Suprapubic skin (tissue), 4 donors: ENCODE measurements at regions not wholly inside any gene's neighbourhood (a gene's known extent, or its start where the extent isn't known, plus 50 kb on each side); places are given as distances from the start of the nearest gene placed in this dataset.

Experiments
- DNase-seq, 2 donors: peaks; one replicate each; pipeline ENCODE4 v3.0.0-alpha.2; 2019; ENCODE audit warnings: low spot score in 2 of 2
- H3K27ac ChIP-seq: fragments of 200-600 bp; sonication (generic); one replicate; pipeline ENCODE4 v1.5.1; 2019
- H3K27me3 ChIP-seq: fragments of 200-600 bp; sonication (generic); one replicate; pipeline ENCODE4 v1.5.1; 2019
- H3K36me3 ChIP-seq: fragments of 200-600 bp; sonication (generic); one replicate; pipeline ENCODE4 v1.5.1; 2019
- H3K4me1 ChIP-seq: fragments of 200-600 bp; sonication (generic); one replicate; pipeline ENCODE4 v1.5.1; 2019
- H3K4me3 ChIP-seq: fragments of 200-600 bp; sonication (generic); one replicate; pipeline ENCODE4 v1.5.1; 2019; ENCODE audit warnings: mild to moderate bottlenecking
- H3K9me3 ChIP-seq: fragments of 200-600 bp; sonication (generic); one replicate; pipeline ENCODE4 v1.5.1; 2019
- EP300 ChIP-seq: sonication (generic); formaldehyde crosslinking; IDR thresholded peaks from one replicate; pipeline ENCODE4 v1.6.1; 2017; ENCODE audit warnings: antibody characterized with exemption
- POLR2A ChIP-seq, 2 donors: fragments of 450-650 bp; IDR thresholded peaks; one replicate each; pipeline ENCODE4 v1.6.1; 2017; ENCODE audit warnings: antibody characterized with exemption in 2 of 2, mild to moderate bottlenecking in 2 of 2, moderate library complexity in 2 of 2
- POLR2AphosphoS5 ChIP-seq, 3 donors: sonication (generic); formaldehyde crosslinking; IDR thresholded peaks; one replicate each; pipeline ENCODE4 v1.6.1; 2017; ENCODE audit warnings: antibody characterized with exemption in 3 of 3
- WGBS: methylation state at CpG from one replicate; pipeline ENCODE4 v1.1.5; 2018; 5-methylcytosine and 5-hydroxymethylcytosine counted together
- TF ChIP-seq, protein P1 (sequence below), 2 donors: fragments of 200-600 bp in 1 of 2; fragments of 450-650 bp in 1 of 2; sonication (generic) in 1 of 2; IDR thresholded peaks; one replicate each; pipeline ENCODE4 v1.5.1; 2016 to 2019; ENCODE audit warnings: antibody characterized with exemption in 2 of 2, mild to moderate bottlenecking in 1 of 2, moderate library complexity in 1 of 2

DNA sequence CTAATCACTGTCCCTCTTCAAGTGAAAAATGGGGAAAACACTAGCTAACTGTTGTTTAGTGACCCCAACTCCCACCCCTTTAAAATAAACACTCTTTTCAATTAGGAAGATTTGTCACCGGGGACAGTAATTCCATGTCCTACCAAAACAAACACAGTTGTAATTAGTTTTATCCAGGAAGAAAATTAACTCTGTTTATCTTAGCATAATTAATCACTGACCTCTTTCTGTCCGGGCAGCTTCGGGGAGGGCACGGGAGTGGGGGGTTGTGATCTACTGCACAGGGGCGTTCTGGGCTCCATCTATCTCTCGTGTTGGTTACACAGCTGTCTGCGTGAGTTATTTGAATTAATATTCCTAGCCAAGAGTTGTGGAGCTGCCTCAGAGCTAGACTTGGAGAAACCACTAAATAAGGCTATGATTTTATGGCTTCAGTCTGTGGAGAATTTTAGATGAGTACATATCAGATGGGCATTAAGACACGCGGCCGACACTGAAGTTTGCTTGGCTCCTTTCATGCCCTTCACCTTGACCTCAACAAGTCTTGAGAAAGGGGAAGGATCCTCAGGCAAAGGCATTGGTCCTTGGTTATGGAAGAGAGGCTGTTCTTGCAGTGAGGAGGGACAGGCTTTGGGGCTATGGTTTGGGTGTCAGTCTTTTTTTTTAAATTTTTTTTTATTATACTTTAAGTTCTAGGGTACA is 102.0 kb upstream of the TRABD2B start:
- Histone ChIP-seq H3K27ac (no peak overlapping the region), H3K4me1 (peaks cover 1% of the 10 kb centered on the region), H3K9me3 (no peaks in the 10 kb centered on the region), H3K36me3 (no peaks in the 10 kb centered on the region), H3K27me3 (peaks cover 12% of the 10 kb centered on the region), H3K4me3 (no peak overlapping the region)
- DNase-seq = no peak
- 56% methylated on average over 10 of the region's 10 CpGs for WGBS
- TF ChIP-seq, protein P1, sequence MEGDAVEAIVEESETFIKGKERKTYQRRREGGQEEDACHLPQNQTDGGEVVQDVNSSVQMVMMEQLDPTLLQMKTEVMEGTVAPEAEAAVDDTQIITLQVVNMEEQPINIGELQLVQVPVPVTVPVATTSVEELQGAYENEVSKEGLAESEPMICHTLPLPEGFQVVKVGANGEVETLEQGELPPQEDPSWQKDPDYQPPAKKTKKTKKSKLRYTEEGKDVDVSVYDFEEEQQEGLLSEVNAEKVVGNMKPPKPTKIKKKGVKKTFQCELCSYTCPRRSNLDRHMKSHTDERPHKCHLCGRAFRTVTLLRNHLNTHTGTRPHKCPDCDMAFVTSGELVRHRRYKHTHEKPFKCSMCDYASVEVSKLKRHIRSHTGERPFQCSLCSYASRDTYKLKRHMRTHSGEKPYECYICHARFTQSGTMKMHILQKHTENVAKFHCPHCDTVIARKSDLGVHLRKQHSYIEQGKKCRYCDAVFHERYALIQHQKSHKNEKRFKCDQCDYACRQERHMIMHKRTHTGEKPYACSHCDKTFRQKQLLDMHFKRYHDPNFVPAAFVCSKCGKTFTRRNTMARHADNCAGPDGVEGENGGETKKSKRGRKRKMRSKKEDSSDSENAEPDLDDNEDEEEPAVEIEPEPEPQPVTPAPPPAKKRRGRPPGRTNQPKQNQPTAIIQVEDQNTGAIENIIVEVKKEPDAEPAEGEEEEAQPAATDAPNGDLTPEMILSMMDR (IDR thresholded peaks at IDR 0.05) = no peak
- TF ChIP-seq EP300 (no peak), POLR2A (IDR thresholded peaks at IDR 0.05) (no peak), POLR2AphosphoS5 (IDR thresholded peaks at IDR 0.05) (no peak)

DNA sequence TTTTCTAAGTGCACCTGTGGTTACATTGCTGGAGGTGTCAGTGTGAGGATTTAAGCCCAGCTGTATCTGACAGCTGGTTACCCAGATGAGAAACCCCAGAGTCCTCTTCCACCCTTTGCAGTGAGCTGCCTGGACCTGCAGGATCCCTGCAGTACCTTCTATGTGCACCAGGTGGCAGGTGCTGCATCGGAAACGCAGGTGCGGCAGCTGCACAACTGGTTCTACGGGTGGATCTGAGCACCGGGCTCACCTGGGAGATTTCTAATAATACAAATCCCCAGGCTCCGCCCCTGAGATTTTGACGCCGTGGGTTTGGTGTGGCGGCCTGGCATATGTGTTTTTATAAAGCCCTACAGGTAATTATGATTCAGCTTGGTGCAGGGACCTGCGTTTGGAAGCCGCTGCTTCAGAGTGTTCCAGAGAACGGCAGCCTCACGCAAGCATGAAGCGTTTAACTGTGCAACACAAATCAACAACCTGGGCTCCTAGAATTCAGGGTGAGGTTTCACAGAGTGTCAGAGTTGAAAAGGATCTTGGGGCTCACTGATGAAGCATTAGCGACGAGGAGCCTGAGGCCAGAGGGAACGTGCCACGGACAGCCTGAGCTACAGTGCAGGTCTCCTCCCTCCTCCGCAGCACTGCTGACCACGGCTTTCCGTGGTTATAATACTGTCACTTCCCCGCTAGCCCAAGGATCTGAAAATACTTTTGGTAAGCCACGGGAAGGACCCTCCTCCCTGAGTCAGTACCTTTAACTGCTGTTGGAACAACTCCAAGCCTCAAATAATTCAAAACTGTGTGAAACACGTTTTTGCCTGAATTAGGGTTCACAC is 96.7 kb upstream of the TRABD2B start:
- 31% methylated on average over 24 of the region's 24 CpGs for WGBS
- no peak overlapping the region for H3K4me3 ChIP-seq
- H3K27ac ChIP-seq = peak overlapping the region; percentile 51
- H3K9me3 ChIP-seq = no peaks in the 10 kb centered on the region
- peak; percentile 79 to 84 for DNase-seq
- no peaks in the 10 kb centered on the region for H3K36me3 ChIP-seq
- no peak for TF ChIP-seq EP300
- TF ChIP-seq, protein P1 (IDR thresholded peaks at IDR 0.05) = peak; percentile 55 to 88
- H3K4me1 ChIP-seq = peaks cover 4% of the 10 kb centered on the region
- peaks cover 36% of the 10 kb centered on the region for H3K27me3 ChIP-seq

DNA sequence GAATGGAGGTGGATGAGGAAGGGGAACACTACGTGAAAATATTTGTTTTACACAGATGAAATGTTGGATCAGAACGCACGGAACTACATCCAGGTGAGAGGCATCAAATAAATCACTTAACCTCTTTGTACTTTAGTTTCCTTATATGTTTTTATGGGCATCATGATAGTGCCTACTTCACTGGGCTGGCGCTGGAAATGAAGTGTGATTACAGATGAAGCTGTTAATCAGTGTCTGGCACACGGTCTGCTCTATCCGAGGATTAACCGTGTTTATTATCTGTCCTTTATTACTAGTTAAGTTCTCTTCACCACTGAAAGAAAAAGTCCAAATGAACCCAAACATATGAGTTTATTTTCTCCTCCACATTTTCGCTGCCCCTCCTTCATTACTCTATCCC is 96.0 kb upstream of the TRABD2B start:
- Histone ChIP-seq H3K4me3 (no peak overlapping the region), H3K4me1 (peaks cover 4% of the 10 kb centered on the region), H3K27ac (no peak overlapping the region), H3K27me3 (peaks cover 31% of the 10 kb centered on the region), H3K9me3 (no peaks in the 10 kb centered on the region), H3K36me3 (no peaks in the 10 kb centered on the region)
- TF ChIP-seq POLR2A (IDR thresholded peaks at IDR 0.05) (no peak), POLR2AphosphoS5 (IDR thresholded peaks at IDR 0.05) (no peak), EP300 (no peak)
- TF ChIP-seq, protein P1 (IDR thresholded peaks at IDR 0.05) = no peak
- no peak for DNase-seq
- 30% methylated on average over 8 of the region's 8 CpGs for WGBS

DNA sequence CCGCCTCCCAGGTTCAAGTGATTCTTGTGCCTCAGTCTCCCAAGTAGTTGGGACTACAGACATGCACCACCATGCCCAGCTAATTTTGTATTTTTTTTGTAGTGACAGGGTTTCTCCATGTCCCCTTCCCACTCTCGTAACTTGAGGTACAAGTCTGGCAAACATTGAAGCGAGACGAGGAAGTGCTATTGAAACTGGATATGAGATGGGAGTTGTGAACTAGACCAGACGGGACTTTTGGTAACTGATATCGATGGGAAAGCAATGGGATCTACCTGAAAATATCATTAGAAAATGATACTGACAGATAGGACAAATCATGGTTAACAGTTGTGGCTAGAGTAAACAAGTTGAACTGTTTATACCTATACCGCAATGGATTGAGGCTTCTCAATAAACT is 95.2 kb upstream of the TRABD2B start:
- H3K4me3 ChIP-seq = no peak overlapping the region
- DNase-seq = no peak
- WGBS = 91% methylated on average over 7 of the region's 7 CpGs
- H3K27ac ChIP-seq = no peak overlapping the region
- no peaks in the 10 kb centered on the region for H3K9me3 ChIP-seq
- H3K4me1 ChIP-seq = peaks cover 4% of the 10 kb centered on the region
- no peak for TF ChIP-seq POLR2AphosphoS5 (IDR thresholded peaks at IDR 0.05)
- TF ChIP-seq, protein P1 (IDR thresholded peaks at IDR 0.05) = no peak
- no peak for TF ChIP-seq POLR2A (IDR thresholded peaks at IDR 0.05)
- no peak for TF ChIP-seq EP300
- H3K36me3 ChIP-seq = no peaks in the 10 kb centered on the region
- peaks cover 31% of the 10 kb centered on the region for H3K27me3 ChIP-seq

DNA sequence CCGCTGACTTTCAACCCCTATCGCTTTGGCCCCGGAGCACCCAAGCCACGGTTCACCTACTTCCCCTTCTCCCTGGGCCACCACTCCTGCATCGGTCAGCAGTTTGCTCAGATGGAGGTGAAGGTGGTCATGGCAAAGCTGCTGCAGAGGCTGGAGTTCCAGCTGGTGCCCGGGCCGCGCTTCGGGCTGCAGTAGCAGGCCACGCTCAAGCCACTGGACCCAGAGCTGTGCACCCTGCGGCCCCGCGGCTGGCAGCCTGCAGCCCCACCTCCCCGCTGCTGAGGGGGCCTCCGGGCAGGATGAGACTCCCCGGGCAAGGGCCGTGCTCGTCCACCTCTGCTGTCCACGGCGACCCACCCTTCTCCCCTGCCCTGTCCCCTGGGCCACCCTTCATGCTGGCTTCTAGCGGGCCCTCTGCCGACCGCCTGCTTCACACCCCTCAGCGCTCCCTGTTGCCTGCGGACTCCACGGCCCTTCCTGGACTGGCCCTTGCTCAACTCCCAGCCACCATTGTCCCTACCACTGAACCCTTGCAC is 92.2 kb upstream of the TRABD2B start:
- TF ChIP-seq EP300 (no peak), POLR2AphosphoS5 (IDR thresholded peaks at IDR 0.05) (no peak), POLR2A (IDR thresholded peaks at IDR 0.05) (no peak)
- TF ChIP-seq, protein P1 (IDR thresholded peaks at IDR 0.05) = no peak
- H3K27me3 ChIP-seq = peaks cover 27% of the 10 kb centered on the region
- no peaks in the 10 kb centered on the region for H3K36me3 ChIP-seq
- H3K27ac ChIP-seq = no peak overlapping the region
- WGBS = 98% methylated on average over 22 of the region's 26 CpGs
- H3K4me3 ChIP-seq = no peak overlapping the region
- peaks cover 4% of the 10 kb centered on the region for H3K4me1 ChIP-seq
- no peak for DNase-seq
- no peaks in the 10 kb centered on the region for H3K9me3 ChIP-seq
